Daoy (cell line): ENCODE measurements at regions not wholly inside any gene's neighbourhood (a gene's known extent, or its start where the extent isn't known, plus 50 kb on each side); places are given as distances from the start of the nearest gene placed in this dataset.

Experiments
- DNase-seq: peaks from one replicate; pipeline ENCODE4 v3.0.0-alpha.2; 2015; ENCODE audit warnings: low read depth

DNA sequence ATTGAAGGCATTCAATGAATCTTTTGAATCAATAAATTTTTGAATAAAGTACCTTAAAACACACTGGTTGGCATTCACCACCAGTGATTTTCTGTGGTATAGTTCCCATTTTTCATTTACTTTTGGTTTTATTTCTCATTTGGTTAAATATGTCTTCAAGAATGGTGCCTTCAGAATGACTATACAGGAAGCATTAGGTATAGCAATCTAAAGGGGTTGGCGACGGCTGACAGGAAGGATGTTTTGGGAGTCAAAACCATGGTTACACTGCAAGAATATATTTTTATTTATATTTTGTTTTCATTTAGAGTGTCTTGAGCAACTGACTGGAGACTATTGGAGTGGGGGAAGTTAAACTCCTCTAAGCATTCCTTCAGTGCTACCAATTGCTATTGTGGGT, 235.7 kb downstream of the HTR1A start:
- no peak for DNase-seq

GRCh38 chr5:63719147-63719546, 243.1 kb downstream of the HTR1A start:
- DNase-seq: no peak

GRCh38 chr5:63700241-63700640, 262.0 kb downstream of the HTR1A start:
- no peak for DNase-seq

DNA sequence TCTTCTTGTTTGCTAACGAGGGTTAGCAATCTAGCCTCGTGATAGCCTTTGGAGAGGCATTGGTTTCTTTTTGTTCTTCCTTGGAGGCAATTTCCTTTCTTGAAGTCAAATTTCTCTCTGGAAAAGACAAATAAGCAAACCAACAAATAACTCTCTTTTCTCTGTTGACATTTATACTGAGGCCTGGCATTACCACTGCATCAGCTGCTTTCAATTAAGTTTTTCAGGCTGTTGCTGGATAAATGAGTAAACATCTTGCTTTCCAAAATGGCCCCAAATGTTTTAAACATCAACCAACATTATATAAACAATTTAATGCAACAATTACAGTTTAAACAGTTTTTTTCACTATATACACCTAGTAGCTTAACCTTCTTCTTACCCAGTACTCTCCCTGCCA, 264.4 kb downstream of the HTR1A start:
- no peak for DNase-seq

DNA sequence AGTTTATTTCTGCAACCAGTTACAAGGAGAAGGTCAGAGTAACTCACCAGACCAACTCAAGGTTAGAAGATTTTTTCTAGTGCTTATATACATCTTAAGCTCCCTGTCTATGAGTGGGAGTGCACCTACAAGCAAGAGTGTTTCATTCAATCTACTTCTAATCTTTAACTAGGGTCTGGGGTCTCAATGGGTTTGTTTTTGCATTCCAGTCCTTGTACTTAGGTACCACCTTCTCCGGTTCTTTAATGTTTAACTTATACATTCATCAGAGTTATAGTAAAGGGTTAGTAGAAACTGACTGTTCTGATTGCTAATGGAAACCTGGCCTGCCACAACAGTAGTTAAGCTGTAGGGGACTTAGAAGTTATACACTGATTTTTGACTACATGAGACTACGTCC, 271.7 kb downstream of the HTR1A start:
- no peak for DNase-seq

DNA sequence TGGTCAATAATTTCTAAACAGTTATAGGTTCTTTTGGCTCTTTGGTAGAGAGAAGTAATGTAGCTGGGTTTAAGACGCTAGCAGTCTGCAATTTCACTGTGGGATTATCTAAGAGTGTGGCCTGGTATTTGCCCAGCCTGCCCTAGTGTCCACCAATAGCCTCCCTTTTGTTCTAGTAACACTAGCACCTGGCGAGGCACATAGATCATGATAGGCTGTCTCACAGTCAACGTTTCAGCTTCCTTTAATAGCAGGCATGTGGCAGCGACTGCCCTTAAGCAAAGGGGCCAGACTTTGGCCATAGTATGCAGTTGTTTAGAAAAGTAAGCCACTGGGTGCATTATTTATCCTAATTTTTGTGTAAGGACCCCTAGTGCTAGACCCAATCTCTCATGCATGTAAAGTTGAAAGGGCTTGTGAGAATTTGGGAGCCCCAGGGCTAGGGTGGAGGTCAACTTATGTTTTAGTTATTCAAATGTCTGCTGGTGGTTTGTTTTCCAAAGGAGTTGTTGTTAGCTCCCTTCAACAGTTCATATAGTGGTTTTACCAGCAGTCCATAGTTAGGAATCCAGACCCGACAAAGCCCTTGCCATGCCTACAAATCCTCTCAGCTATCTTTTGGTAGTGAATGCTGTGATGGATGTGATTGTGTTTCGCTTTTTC, 274.3 kb downstream of the HTR1A start:
- DNase-seq: no peak

DNA sequence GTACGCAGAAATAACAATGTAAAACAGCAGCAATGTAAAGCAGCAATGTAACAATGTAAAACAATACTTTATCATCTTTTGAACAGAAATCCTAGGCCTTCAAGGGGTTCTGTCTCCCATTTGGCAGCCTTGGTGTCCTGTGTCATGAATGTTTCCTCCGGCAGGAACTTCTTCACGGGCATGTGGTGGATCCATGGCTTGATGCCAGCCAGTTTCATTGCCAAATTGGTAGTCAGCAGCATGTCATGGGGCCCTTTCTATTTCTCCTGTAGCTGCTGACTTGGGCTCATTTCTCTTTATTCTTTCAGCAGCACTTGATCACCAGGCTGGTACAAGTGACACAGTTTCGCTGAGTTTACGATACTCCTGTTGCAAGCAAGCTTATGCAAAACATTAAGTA, 275.3 kb downstream of the HTR1A start:
- DNase-seq: no peak

GRCh38 chr5:63686181-63686580, 276.1 kb downstream of the HTR1A start:
- no peak for DNase-seq

DNA sequence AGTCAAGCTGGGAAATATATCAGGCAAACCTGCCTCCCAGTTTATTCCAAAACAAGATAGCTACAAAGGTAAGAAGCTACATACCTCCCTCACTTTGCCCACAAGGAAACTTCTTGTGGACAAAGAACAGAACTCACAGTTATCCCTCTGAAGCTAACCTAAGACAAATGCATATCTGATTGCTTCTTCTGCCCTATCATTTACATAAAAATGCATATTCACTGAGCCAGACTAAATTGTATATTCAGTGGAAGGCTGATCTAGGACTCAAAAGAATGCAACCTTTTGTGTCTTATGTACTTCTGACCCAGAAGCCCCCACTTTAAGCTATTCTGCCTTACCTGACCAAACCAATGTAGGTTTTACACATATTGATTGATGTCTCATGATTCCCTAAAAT, 276.8 kb downstream of the HTR1A start:
- no peak for DNase-seq

GRCh38 chr5:63674881-63675280, 287.4 kb downstream of the HTR1A start:
- DNase-seq: no peak

GRCh38 chr5:63655043-63655442, 307.2 kb downstream of the HTR1A start:
- DNase-seq: no peak

- no peak for DNase-seq
Measured at GRCh38 chr5:63650581-63650980, 311.7 kb downstream of the HTR1A start.

DNA sequence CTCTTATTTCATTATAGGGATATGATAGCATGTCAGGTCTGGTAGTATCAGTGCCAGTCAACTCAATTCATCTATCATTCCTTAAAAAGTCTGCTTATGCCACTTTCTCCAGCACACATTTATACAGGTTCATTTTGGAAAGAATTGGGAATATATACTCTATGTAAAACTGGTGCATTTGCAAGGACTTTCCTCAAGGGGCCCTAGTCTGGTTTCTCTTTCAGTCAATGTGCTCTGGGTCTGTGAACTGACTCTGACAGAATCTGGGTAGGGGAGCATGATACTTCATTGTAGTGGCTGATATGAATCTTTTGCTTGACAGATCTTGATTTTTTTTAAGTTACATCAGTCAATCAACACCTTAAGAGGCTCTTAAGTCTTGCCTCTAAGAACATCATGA, 313.9 kb downstream of the HTR1A start:
- DNase-seq: no peak

GRCh38 chr5:63629951-63630630, 332.2 kb downstream of the HTR1A start:
- no peak for DNase-seq

- no peak for DNase-seq
Measured at GRCh38 chr5:63613442-63613841, 348.8 kb downstream of the HTR1A start.

GRCh38 chr5:63603996-63604395, 358.2 kb downstream of the HTR1A start:
- no peak for DNase-seq

DNA sequence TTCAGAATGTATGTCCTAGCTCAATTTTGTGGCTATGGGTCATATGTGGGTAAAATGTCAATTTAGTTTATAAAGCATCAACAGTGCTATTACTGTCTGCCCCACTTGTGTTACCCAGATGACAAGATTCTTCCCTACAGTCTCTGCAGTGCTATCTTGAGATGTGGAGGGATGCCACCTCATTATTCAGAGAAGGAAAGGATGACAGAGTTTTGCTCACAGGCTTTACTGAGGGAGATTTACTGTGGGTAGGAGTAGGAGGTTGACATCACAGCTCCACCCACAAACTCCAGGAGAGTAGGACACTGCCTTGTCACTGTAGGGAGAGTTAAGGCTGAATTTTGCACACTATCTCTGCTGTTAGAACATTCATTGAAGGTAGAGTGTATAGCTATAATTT, 359.3 kb downstream of the HTR1A start:
- no peak for DNase-seq

DNA sequence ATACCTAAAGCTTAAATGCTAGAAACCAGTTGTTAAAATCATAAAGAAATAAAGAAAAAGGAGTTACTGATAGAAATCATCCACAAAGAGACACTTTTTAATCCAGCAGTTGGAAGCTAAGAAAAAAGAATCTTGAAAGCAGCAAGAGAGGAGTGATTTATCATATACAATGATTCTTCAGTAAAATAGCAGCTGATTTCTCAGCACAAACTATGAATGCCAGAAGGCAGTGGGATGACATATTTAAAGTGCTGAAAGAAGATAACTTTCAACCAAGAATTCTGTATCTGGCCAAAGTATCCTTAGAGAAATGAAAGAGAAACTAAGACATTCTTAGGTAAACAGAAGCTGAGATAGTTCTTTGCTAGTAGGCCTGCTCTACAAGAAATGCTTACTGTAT, 366.0 kb downstream of the HTR1A start:
- no peak for DNase-seq

DNA sequence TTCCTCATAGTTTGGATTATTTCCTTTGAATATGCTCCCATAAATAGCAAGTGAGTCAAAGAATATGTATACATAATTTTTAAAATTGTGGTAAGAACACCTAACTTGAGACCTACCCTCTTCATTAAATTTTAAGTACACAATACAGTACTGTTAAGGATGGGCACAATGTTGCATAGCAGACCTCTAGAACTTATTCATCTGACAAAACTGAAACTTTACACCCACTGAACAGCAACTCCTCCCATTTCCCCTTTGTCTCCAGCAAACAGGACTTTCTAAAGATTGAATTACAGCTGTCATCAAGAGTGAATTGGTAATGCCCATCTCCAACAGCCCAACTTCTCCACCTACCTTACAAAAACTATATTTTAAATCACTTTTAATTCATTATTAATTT, 388.9 kb downstream of the HTR1A start:
- no peak for DNase-seq

GRCh38 chr5:63572740-63573139, 389.5 kb downstream of the HTR1A start:
- DNase-seq: no peak

GRCh38 chr5:63570752-63571151, 391.5 kb downstream of the HTR1A start:
- DNase-seq: no peak

DNA sequence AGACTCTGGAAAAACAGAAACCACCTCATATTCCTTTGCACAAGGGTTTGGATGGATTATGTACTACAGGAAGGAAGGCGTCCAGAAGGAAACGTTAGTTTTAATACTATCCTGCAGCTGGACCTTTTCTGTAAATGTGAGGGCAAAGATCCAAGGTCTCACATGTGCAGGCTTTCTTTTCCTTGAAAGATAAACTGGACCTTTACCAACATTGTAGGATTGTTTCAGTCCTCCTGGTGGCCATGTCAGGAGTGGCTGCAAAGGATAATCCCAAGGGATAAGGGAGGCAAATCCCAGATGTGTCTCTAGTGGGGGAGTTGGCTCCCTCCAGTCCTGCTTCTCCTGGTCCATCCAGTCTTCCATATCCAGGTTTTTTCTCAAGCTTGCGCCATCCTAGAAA, 397.5 kb downstream of the HTR1A start:
- no peak for DNase-seq

DNA sequence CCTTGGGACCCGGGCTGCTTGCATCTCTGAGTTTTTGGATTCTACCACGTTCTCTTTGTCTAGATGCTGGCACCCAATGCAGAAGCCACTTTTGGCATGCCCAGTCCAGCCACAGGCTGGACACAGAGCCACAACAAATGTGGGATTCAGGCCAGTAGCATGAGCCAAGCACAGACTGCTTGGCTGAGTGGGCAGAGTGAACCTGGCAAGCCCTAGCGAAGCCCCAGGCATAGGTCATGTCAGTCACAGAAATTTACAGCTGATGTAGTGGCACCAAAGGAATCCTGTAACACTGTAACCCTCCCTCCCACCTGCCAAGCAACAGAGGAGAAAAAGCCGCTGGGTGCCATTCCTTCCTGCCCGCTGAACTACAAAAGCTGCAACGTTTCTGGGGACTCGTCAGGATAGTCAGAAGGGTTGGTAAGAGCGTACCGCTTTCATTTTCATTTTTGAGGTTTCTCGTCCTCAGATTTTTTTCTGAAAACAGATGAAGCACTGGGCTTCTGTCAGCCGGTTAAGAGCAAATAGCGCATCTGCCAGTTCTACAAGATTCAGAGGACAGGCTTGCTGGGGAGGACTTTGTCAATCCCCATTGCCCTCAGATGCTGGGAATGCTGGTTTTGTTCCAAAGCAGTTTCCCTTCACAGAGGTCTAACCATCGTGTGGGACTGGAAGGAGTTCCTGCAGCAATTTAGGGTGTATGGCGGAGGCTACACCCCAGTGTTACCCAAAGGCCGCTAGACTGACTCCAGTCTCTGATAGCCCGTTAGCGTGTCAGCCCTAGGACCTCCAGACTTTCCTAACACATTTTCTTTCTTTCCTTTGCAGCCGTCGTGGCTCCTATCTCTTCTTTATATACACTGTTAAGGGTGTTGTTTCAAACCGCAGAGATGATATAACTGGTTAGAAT, 399.0 kb downstream of the HTR1A start:
- DNase-seq: no peak
